KOPT-K1 (cell line): ENCODE measurements at regions not wholly inside any gene's neighbourhood (a gene's known extent, or its start where the extent isn't known, plus 50 kb on each side); places are given as distances from the start of the nearest gene placed in this dataset.

ENCODE experiments used
- H3K27ac ChIP-seq: fragments of 200-600 bp; sonication (generic); 2 replicates; pipeline ENCODE4 v1.5.1; 2016; ENCODE audit warnings: antibody characterized with exemption, mild to moderate bottlenecking, low read depth, low read length; ENCODE audit not compliant: poor library complexity, severe bottlenecking
- H3K36me3 ChIP-seq: fragments of 200-600 bp; sonication (generic); 2 replicates; pipeline ENCODE4 v1.5.1; 2017; ENCODE audit warnings: antibody characterized with exemption, mild to moderate bottlenecking, low read length, moderate library complexity; ENCODE audit not compliant: insufficient read depth
- H3K9me3 ChIP-seq: fragments of 200-600 bp; sonication (generic); 2 replicates; pipeline ENCODE4 v1.5.1; 2017; ENCODE audit warnings: antibody characterized with exemption, low read length, mild to moderate bottlenecking; ENCODE audit not compliant: insufficient read depth, poor library complexity, severe bottlenecking

- H3K9me3 ChIP-seq = no peaks in the 10 kb centered on the region
- H3K36me3 ChIP-seq = no peaks in the 10 kb centered on the region
- H3K27ac ChIP-seq = no peak overlapping the region
These were observed 98.7 kb upstream of the IQSEC1 start for GRCh38 chr3:13171704-13172643.

- no peaks in the 10 kb centered on the region for H3K36me3 ChIP-seq
- H3K9me3 ChIP-seq = no peaks in the 10 kb centered on the region
- H3K27ac ChIP-seq = no peak overlapping the region
These were observed 97.1 kb upstream of the IQSEC1 start for GRCh38 chr3:13170317-13170716.

- Histone ChIP-seq H3K36me3 (no peaks in the 10 kb centered on the region), H3K9me3 (no peaks in the 10 kb centered on the region), H3K27ac (no peak overlapping the region)
These were observed 95.2 kb upstream of the IQSEC1 start for GRCh38 chr3:13168391-13168790.

- H3K27ac ChIP-seq = no peak overlapping the region
- no peaks in the 10 kb centered on the region for H3K9me3 ChIP-seq
- H3K36me3 ChIP-seq = no peaks in the 10 kb centered on the region
These were observed 94.6 kb upstream of the IQSEC1 start for GRCh38 chr3:13167829-13168228.

- Histone ChIP-seq H3K36me3 (no peaks in the 10 kb centered on the region), H3K9me3 (no peaks in the 10 kb centered on the region)
These were observed 94.0 kb upstream of the IQSEC1 start for GRCh38 chr3:13167064-13167743.

GRCh38 chr3:13166243-13167063, 93.2 kb upstream of the IQSEC1 start:
- Histone ChIP-seq H3K9me3 (no peaks in the 10 kb centered on the region), H3K27ac (no peak overlapping the region), H3K36me3 (no peaks in the 10 kb centered on the region)

More at GRCh38 chr3:13167064-13167743, 94.0 kb upstream of the IQSEC1 start:
- no peak overlapping the region for H3K27ac ChIP-seq

GRCh38 chr3:13165576-13165975, 92.3 kb upstream of the IQSEC1 start:
- no peaks in the 10 kb centered on the region for H3K9me3 ChIP-seq
- no peaks in the 10 kb centered on the region for H3K36me3 ChIP-seq
- H3K27ac ChIP-seq = no peak overlapping the region

GRCh38 chr3:13164893-13165492, 91.8 kb upstream of the IQSEC1 start:
- no peaks in the 10 kb centered on the region for H3K36me3 ChIP-seq
- H3K27ac ChIP-seq = no peak overlapping the region

DNA sequence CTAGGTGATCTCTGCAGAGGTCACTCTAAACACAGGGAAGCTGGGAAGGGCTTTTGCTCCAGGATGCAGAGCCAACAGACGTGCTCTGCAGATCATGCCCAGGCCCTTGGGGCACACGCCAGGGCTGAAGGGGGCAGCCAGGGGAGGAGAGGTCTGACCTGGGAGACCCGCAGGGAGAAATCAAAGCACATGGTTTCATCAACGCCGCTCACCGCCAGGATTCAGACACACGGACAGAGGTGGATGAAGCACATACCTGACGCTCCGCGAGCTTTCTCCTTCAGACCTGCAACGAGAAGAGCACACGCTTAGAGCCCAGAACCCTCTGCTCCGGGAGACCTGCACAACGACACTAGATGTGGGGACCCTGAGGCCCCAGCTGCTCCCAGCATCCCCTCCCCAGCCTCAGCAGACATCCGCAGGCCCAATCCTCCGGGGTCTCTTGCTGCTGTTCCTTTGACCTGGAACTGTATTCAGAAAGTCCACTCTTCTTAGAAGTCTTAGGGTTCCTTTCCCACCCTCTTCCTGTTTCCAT, 90.7 kb upstream of the IQSEC1 start:
- Histone ChIP-seq H3K36me3 (no peaks in the 10 kb centered on the region), H3K27ac (no peak overlapping the region), H3K9me3 (no peaks in the 10 kb centered on the region)

More at GRCh38 chr3:13164893-13165492, 91.8 kb upstream of the IQSEC1 start:
- no peaks in the 10 kb centered on the region for H3K9me3 ChIP-seq

DNA sequence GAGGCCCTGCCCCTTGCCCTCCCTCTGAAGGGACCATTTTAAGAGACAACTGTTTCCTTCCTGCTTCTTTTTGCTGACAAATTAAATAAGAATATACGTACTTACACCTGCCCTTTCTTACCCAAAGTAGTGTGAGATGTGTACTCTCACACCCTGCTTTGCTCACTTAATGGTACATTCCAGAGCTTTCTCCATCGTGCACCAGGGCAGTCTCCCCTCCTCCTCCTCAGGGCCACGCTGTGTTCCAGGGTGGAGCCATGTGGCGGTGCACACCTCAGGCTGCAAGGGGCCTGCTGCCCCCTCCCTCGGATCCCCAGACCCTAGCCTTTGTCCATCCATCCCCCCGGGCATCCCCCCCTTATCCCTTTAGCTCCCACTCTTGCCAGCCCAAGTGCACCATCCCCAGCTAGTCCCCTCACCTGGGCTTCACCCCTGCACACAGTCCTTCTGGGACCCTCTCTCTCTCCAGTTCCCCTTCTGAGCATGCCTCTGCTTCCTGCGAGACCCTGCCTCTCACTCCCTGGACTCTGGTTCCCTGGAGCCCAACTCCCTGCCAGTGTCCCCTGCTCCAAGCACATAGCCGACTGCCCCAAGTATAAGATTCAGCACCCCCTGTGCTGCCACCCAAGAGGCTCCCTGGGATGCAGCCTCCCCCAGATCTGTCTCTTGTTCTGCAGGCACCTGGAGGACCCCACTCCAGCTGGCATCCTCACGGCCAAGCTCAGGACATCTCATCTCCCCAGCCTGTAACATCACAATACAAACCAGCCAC, 89.5 kb upstream of the IQSEC1 start:
- Histone ChIP-seq H3K27ac (no peak overlapping the region), H3K9me3 (no peaks in the 10 kb centered on the region), H3K36me3 (no peaks in the 10 kb centered on the region)

GRCh38 chr3:13161771-13162535, 88.7 kb upstream of the IQSEC1 start:
- H3K27ac ChIP-seq = no peak overlapping the region
- H3K36me3 ChIP-seq = no peaks in the 10 kb centered on the region
- no peaks in the 10 kb centered on the region for H3K9me3 ChIP-seq

GRCh38 chr3:13161021-13161759, 88.0 kb upstream of the IQSEC1 start:
- H3K9me3 ChIP-seq = peaks cover 6% of the 10 kb centered on the region
- no peaks in the 10 kb centered on the region for H3K36me3 ChIP-seq
- no peak overlapping the region for H3K27ac ChIP-seq

GRCh38 chr3:13160619-13161018, 87.4 kb upstream of the IQSEC1 start:
- Histone ChIP-seq H3K27ac (no peak overlapping the region), H3K9me3 (peaks cover 11% of the 10 kb centered on the region), H3K36me3 (no peaks in the 10 kb centered on the region)
